ENCODE measurements at regions not wholly inside any gene's neighbourhood (a gene's known extent, or its start where the extent isn't known, plus 50 kb on each side); places are given as distances from the start of the nearest gene placed in this dataset.

GRCh38 chr6:19463925-19464324 is 373.2 kb upstream of the ID4 start:
- H3K27me3 ChIP-seq (ENCODE audit: control insufficient read depth, insufficient read depth, low read length) = no peaks in the 10 kb centered on the region
- no peak overlapping the region for H3K27ac ChIP-seq (ENCODE audit: low read length)
- WGBS (ENCODE audit: insufficient coverage) = no CpG with 5 or more reads among the region's 5 CpGs
- no peaks in the 10 kb centered on the region for H3K36me3 ChIP-seq (ENCODE audit: control insufficient read depth, insufficient read depth, low read length)
- peaks cover 3% of the 10 kb centered on the region for H3K4me1 ChIP-seq (ENCODE audit: control insufficient read depth, insufficient read depth, low read length)
- no peak for DNase-seq
- H3K9me3 ChIP-seq (replicated peaks; ENCODE audit: control insufficient read depth, low read depth, low read length) = no peaks in the 10 kb centered on the region
- H3K4me3 ChIP-seq (ENCODE audit: low read length) = no peak overlapping the region

- Histone ChIP-seq H3K27me3 (ENCODE audit: control insufficient read depth, insufficient read depth, low read length) (no peaks in the 10 kb centered on the region), H3K4me1 (ENCODE audit: control insufficient read depth, insufficient read depth, low read length) (peaks cover 3% of the 10 kb centered on the region), H3K9me3 (replicated peaks; ENCODE audit: control insufficient read depth, low read depth, low read length) (no peaks in the 10 kb centered on the region), H3K4me3 (ENCODE audit: low read length) (no peak overlapping the region), H3K36me3 (ENCODE audit: control insufficient read depth, insufficient read depth, low read length) (no peaks in the 10 kb centered on the region), H3K27ac (ENCODE audit: low read length) (no peak overlapping the region)
- DNase-seq = no peak
- WGBS (ENCODE audit: insufficient coverage) = 67% methylated on average over 8 of the region's 10 CpGs
These were observed 371.9 kb upstream of the ID4 start for GRCh38 chr6:19465256-19465655.

- no peak overlapping the region for H3K27ac ChIP-seq (ENCODE audit: low read length)
- no peaks in the 10 kb centered on the region for H3K9me3 ChIP-seq (replicated peaks; ENCODE audit: control insufficient read depth, low read depth, low read length)
- no CpG with 5 or more reads among the region's 3 CpGs for WGBS (ENCODE audit: insufficient coverage)
- H3K4me1 ChIP-seq (ENCODE audit: control insufficient read depth, insufficient read depth, low read length) = peaks cover 3% of the 10 kb centered on the region
- no peak overlapping the region for H3K4me3 ChIP-seq (ENCODE audit: low read length)
- H3K36me3 ChIP-seq (ENCODE audit: control insufficient read depth, insufficient read depth, low read length) = no peaks in the 10 kb centered on the region
- no peak for DNase-seq
- H3K27me3 ChIP-seq (ENCODE audit: control insufficient read depth, insufficient read depth, low read length) = no peaks in the 10 kb centered on the region
These were observed 371.4 kb upstream of the ID4 start for GRCh38 chr6:19465760-19466159.

- no peaks in the 10 kb centered on the region for H3K4me1 ChIP-seq (ENCODE audit: control insufficient read depth, insufficient read depth, low read length)
- H3K27ac ChIP-seq (ENCODE audit: low read length) = no peak overlapping the region
- no peaks in the 10 kb centered on the region for H3K9me3 ChIP-seq (replicated peaks; ENCODE audit: control insufficient read depth, low read depth, low read length)
- no peaks in the 10 kb centered on the region for H3K36me3 ChIP-seq (ENCODE audit: control insufficient read depth, insufficient read depth, low read length)
- H3K4me3 ChIP-seq (ENCODE audit: low read length) = no peak overlapping the region
- DNase-seq = no peak
- no peaks in the 10 kb centered on the region for H3K27me3 ChIP-seq (ENCODE audit: control insufficient read depth, insufficient read depth, low read length)
- 78% methylated on average over 7 of the region's 7 CpGs for WGBS (ENCODE audit: insufficient coverage)
These were observed 366.8 kb upstream of the ID4 start for GRCh38 chr6:19470333-19470732.

- 100% methylated on average over 2 of the region's 4 CpGs for WGBS (ENCODE audit: insufficient coverage)
- Histone ChIP-seq H3K4me3 (ENCODE audit: low read length) (no peak overlapping the region), H3K4me1 (ENCODE audit: control insufficient read depth, insufficient read depth, low read length) (no peaks in the 10 kb centered on the region), H3K27me3 (ENCODE audit: control insufficient read depth, insufficient read depth, low read length) (no peaks in the 10 kb centered on the region), H3K36me3 (ENCODE audit: control insufficient read depth, insufficient read depth, low read length) (no peaks in the 10 kb centered on the region), H3K27ac (ENCODE audit: low read length) (no peak overlapping the region), H3K9me3 (replicated peaks; ENCODE audit: control insufficient read depth, low read depth, low read length) (no peaks in the 10 kb centered on the region)
- no peak for DNase-seq
These were observed 365.0 kb upstream of the ID4 start for GRCh38 chr6:19472153-19472552.

DNA sequence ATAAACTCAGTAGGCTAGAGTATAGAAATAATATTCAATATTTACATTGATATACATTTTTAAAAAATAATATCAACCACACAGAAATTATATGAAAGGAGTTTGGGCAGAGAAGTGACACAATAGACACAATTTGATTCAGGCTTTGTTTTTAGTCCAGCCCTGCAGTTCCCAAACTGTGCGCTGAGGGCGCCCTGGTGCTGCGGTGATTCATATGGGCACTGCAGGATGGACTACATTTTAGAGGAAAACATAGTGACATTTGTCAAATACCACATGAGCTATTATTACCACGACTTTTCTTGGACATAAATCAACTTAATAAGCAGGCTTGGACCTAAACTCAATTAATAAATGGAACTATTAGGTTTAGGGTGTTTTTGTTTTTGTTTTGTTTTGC is 364.3 kb upstream of the ID4 start:
- WGBS (ENCODE audit: insufficient coverage) = 100% methylated on average over 1 of the region's 4 CpGs
- Histone ChIP-seq H3K4me3 (ENCODE audit: low read length) (no peak overlapping the region), H3K9me3 (replicated peaks; ENCODE audit: control insufficient read depth, low read depth, low read length) (no peaks in the 10 kb centered on the region), H3K27ac (ENCODE audit: low read length) (no peak overlapping the region), H3K4me1 (ENCODE audit: control insufficient read depth, insufficient read depth, low read length) (no peaks in the 10 kb centered on the region), H3K36me3 (ENCODE audit: control insufficient read depth, insufficient read depth, low read length) (no peaks in the 10 kb centered on the region), H3K27me3 (ENCODE audit: control insufficient read depth, insufficient read depth, low read length) (no peaks in the 10 kb centered on the region)
- DNase-seq = no peak

- WGBS (ENCODE audit: insufficient coverage) = no CpG with 5 or more reads among the region's 1 CpG
- Histone ChIP-seq H3K36me3 (ENCODE audit: control insufficient read depth, insufficient read depth, low read length) (no peaks in the 10 kb centered on the region), H3K9me3 (replicated peaks; ENCODE audit: control insufficient read depth, low read depth, low read length) (no peaks in the 10 kb centered on the region), H3K27me3 (ENCODE audit: control insufficient read depth, insufficient read depth, low read length) (no peaks in the 10 kb centered on the region), H3K4me1 (ENCODE audit: control insufficient read depth, insufficient read depth, low read length) (no peaks in the 10 kb centered on the region), H3K27ac (ENCODE audit: low read length) (no peak overlapping the region), H3K4me3 (ENCODE audit: low read length) (no peak overlapping the region)
- DNase-seq = no peak
These were observed 359.6 kb upstream of the ID4 start for GRCh38 chr6:19477563-19477962.

- Histone ChIP-seq H3K36me3 (ENCODE audit: control insufficient read depth, insufficient read depth, low read length) (no peaks in the 10 kb centered on the region), H3K4me1 (ENCODE audit: control insufficient read depth, insufficient read depth, low read length) (no peaks in the 10 kb centered on the region), H3K9me3 (replicated peaks; ENCODE audit: control insufficient read depth, low read depth, low read length) (no peaks in the 10 kb centered on the region), H3K27ac (ENCODE audit: low read length) (no peak overlapping the region), H3K4me3 (ENCODE audit: low read length) (no peak overlapping the region), H3K27me3 (ENCODE audit: control insufficient read depth, insufficient read depth, low read length) (no peaks in the 10 kb centered on the region)
- DNase-seq = peak; percentile 14
- WGBS (ENCODE audit: insufficient coverage) = 22% methylated on average over 3 of the region's 4 CpGs
These were observed 358.9 kb upstream of the ID4 start for GRCh38 chr6:19478273-19478672.

DNA sequence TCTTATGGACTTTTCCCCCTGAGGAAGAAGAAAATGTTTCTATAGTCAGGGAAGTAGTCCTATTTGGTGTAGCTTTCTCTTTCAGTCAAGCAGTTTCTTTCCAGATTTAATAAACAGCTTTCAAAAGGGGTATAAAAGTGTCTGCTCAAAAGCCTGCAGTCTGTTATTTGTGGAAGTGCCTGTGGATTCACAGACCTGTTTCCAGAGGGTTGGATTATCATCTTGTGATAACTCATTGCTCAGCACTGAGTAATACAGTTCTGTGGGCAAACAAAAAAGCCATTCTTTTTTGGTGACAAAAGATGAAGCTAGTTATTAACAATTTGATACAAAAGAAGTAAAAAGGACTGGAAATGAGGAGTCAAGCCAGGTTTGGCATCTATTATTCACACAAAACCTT is 358.2 kb upstream of the ID4 start:
- Histone ChIP-seq H3K27ac (ENCODE audit: low read length) (no peak overlapping the region), H3K4me3 (ENCODE audit: low read length) (no peak overlapping the region), H3K9me3 (replicated peaks; ENCODE audit: control insufficient read depth, low read depth, low read length) (no peaks in the 10 kb centered on the region), H3K36me3 (ENCODE audit: control insufficient read depth, insufficient read depth, low read length) (no peaks in the 10 kb centered on the region), H3K4me1 (ENCODE audit: control insufficient read depth, insufficient read depth, low read length) (no peaks in the 10 kb centered on the region), H3K27me3 (ENCODE audit: control insufficient read depth, insufficient read depth, low read length) (no peaks in the 10 kb centered on the region)
- no peak for DNase-seq

GRCh38 chr6:19479551-19479950 is 357.6 kb upstream of the ID4 start:
- Histone ChIP-seq H3K36me3 (ENCODE audit: control insufficient read depth, insufficient read depth, low read length) (no peaks in the 10 kb centered on the region), H3K4me3 (ENCODE audit: low read length) (no peak overlapping the region), H3K27me3 (ENCODE audit: control insufficient read depth, insufficient read depth, low read length) (no peaks in the 10 kb centered on the region), H3K27ac (ENCODE audit: low read length) (no peak overlapping the region), H3K9me3 (replicated peaks; ENCODE audit: control insufficient read depth, low read depth, low read length) (no peaks in the 10 kb centered on the region), H3K4me1 (ENCODE audit: control insufficient read depth, insufficient read depth, low read length) (no peaks in the 10 kb centered on the region)
- no peak for DNase-seq

DNA sequence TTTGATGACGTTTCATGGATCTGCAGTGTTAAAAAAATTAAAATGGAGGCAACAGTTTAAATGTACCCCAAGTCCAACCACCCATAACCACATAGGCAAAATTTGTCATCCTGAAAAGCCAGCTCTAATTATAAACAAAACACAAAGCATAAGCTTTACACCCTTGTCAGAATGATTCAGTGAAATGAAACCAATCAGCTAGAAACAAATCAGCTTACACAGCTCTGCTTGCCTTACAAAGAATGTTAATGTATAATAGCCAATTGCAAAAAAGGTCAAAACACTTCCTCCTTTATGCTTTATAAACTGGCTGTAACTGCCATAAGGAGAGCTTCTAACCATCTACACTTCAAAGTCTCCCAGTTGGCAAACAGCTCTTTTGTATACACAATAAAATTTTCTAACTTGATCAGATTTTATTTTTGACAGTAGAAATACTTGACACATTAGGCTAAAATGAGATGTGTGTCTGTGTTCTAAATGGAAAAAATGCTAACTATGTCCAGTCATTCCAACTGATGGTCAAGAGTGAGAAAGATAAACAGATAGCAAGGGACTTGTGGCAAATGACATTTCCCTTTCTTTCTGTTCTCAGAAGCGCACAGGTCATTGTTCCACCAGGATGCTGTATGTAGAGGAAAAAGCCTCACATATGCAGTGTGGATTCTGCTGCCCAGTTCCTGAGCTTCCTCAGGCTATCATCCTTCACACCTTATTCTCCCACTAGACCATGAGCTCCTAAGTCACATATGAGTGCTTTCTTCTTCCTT is 344.3 kb upstream of the ID4 start:
- WGBS (ENCODE audit: insufficient coverage) = no CpG with 5 or more reads among the region's 2 CpGs
- DNase-seq = no peak
- Histone ChIP-seq H3K27me3 (ENCODE audit: control insufficient read depth, insufficient read depth, low read length) (no peaks in the 10 kb centered on the region), H3K9me3 (replicated peaks; ENCODE audit: control insufficient read depth, low read depth, low read length) (no peaks in the 10 kb centered on the region), H3K27ac (ENCODE audit: low read length) (no peak overlapping the region), H3K4me1 (ENCODE audit: control insufficient read depth, insufficient read depth, low read length) (no peaks in the 10 kb centered on the region), H3K36me3 (ENCODE audit: control insufficient read depth, insufficient read depth, low read length) (no peaks in the 10 kb centered on the region), H3K4me3 (ENCODE audit: low read length) (no peak overlapping the region)
